HEK293T (cell line): ENCODE measurements at regions not wholly inside any gene's neighbourhood (a gene's known extent, or its start where the extent isn't known, plus 50 kb on each side); places are given as distances from the start of the nearest gene placed in this dataset.
A peak's percentile ranks its signal among the peaks of the same experiment; 100 is the strongest.
"Not testable (repeated sequence)": the region's sequence is repeated elsewhere in the genome, so short reads cannot be mapped to it uniquely, and the experiment has no call there.

ENCODE experiments used
- CTCF ChIA-PET: fragments of 350-600 bp; formaldehyde crosslinking; extraction: SDS; loops from one replicate; lab custom pipeline; 2021; ENCODE audit warnings: antibody characterized with exemption, inconsistent platforms; lab: Yijun Ruan, JAX
- POLR2A ChIA-PET: fragments of 350-600 bp; formaldehyde crosslinking; extraction: SDS; loops from one replicate; lab custom pipeline; 2020; ENCODE audit warnings: antibody characterized with exemption, inconsistent platforms; lab: Yijun Ruan, JAX
- DNase-seq: peaks from one replicate; pipeline ENCODE4 v3.0.0; 2012; ENCODE audit warnings: mixed read lengths; ENCODE audit errors: extremely low spot score
- ARNT ChIP-seq: fragments of 450-650 bp; IDR thresholded peaks from 2 replicates; pipeline ENCODE4 v1.6.1; 2017; ENCODE audit warnings: mild to moderate bottlenecking
- BHLHE40 ChIP-seq: fragments of 450-650 bp; IDR thresholded peaks from 2 replicates; pipeline ENCODE4 v1.6.1; 2016; ENCODE audit warnings: mild to moderate bottlenecking, moderate library complexity, borderline replicate concordance
- CTBP1 ChIP-seq: fragments of 450-650 bp; IDR thresholded peaks from 2 replicates; pipeline ENCODE4 v1.6.1; 2016; ENCODE audit warnings: borderline replicate concordance
- ELF4 ChIP-seq: fragments of 450-650 bp; IDR thresholded peaks from 2 replicates; pipeline ENCODE4 v1.6.1; 2017; ENCODE audit warnings: antibody characterized with exemption
- FOXA1 ChIP-seq: fragments of 450-650 bp; IDR thresholded peaks from 2 replicates; pipeline ENCODE4 v1.6.1; 2016; ENCODE audit warnings: mild to moderate bottlenecking
- FOXK2 ChIP-seq: fragments of 450-650 bp; IDR thresholded peaks from 2 replicates; pipeline ENCODE4 v1.6.1; 2016; ENCODE audit warnings: mild to moderate bottlenecking
- FOXM1 ChIP-seq: fragments of 450-650 bp; IDR thresholded peaks from 2 replicates; pipeline ENCODE4 v1.6.1; 2017; ENCODE audit warnings: mild to moderate bottlenecking, borderline replicate concordance
- HDGF ChIP-seq: fragments of 450-650 bp; IDR thresholded peaks from 2 replicates; pipeline ENCODE4 v1.6.1; 2017; ENCODE audit warnings: antibody characterized with exemption, borderline replicate concordance
- L3MBTL2 ChIP-seq: fragments of 450-650 bp; conservative IDR thresholded peaks from 2 replicates; pipeline ENCODE4 v1.6.1; 2016; ENCODE audit warnings: mild to moderate bottlenecking
- LEF1 ChIP-seq: fragments of 450-650 bp; IDR thresholded peaks from 2 replicates; pipeline ENCODE4 v1.6.1; 2017; ENCODE audit warnings: mild to moderate bottlenecking, borderline replicate concordance
- NFRKB ChIP-seq: fragments of 450-650 bp; IDR thresholded peaks from 2 replicates; pipeline ENCODE4 v1.6.1; 2016; ENCODE audit warnings: mild to moderate bottlenecking, moderate library complexity
- PKNOX1 ChIP-seq: fragments of 450-650 bp; IDR thresholded peaks from 2 replicates; pipeline ENCODE4 v1.6.1; 2016
- SP1 ChIP-seq: fragments of 450-650 bp; IDR thresholded peaks from 2 replicates; pipeline ENCODE4 v1.6.1; 2017
- SUZ12 ChIP-seq: fragments of 450-650 bp; IDR thresholded peaks from 2 replicates; pipeline ENCODE4 v1.6.1; 2016; ENCODE audit warnings: mild to moderate bottlenecking
- TARDBP ChIP-seq: fragments of 450-650 bp; IDR thresholded peaks from 2 replicates; pipeline ENCODE4 v1.6.1; 2016
- ZNF384 ChIP-seq: fragments of 450-650 bp; IDR thresholded peaks from 2 replicates; pipeline ENCODE4 v1.6.1; 2016

GRCh38 chr5:171543148-171543815, 123.8 kb downstream of the FGF18 start:
- CTCF ChIA-PET, result interaction anchor here (0.6 kb wide), 1 partner anchor 118 kb away, joined by 3 read pairs; no protein-coding TSS in a partner anchor
- peak; percentile 3 for DNase-seq
- POLR2A ChIA-PET, result no interaction called here
- TF ChIP-seq FOXA1 (no peak), SP1 (no peak), ZNF384 (no peak), SUZ12 (no peak), ARNT (no peak), HDGF (no peak), TARDBP (no peak), PKNOX1 (no peak), LEF1 (no peak), FOXK2 (no peak), L3MBTL2 (no peak), CTBP1 (no peak), FOXM1 (no peak), ELF4 (no peak), NFRKB (no peak), BHLHE40 (no peak)

- peak; percentile 4 for DNase-seq
Observed at GRCh38 chr5:171544913-171545765, 125.7 kb downstream of the FGF18 start.

GRCh38 chr5:171549274-171549673, 129.8 kb downstream of the FGF18 start:
- POLR2A ChIA-PET, result no interaction called here
- CTCF ChIA-PET, result no interaction called here
- DNase-seq, result peak; percentile 5
- TF ChIP-seq ELF4 (no peak), ARNT (no peak), CTBP1 (no peak), ZNF384 (no peak), TARDBP (no peak), BHLHE40 (no peak), FOXA1 (no peak), SP1 (no peak), SUZ12 (no peak), NFRKB (no peak), FOXM1 (no peak), PKNOX1 (no peak), LEF1 (no peak), L3MBTL2 (no peak), HDGF (no peak), FOXK2 (no peak)

More at GRCh38 chr5:171544913-171545765, 125.7 kb downstream of the FGF18 start:
- ChIA-PET POLR2A (no interaction called here), CTCF (interaction anchor here (1.1 kb wide), 1 partner anchor 12 kb away, joined by 3 read pairs; no protein-coding TSS in a partner anchor)
- TF ChIP-seq ELF4 (no peak), FOXA1 (no peak), SP1 (no peak), L3MBTL2 (no peak), NFRKB (no peak), FOXM1 (no peak), TARDBP (no peak), PKNOX1 (no peak), CTBP1 (no peak), HDGF (no peak), LEF1 (no peak)

- DNase-seq, POLR2A ChIA-PET, CTCF ChIA-PET: not testable (repeated sequence)
Observed at GRCh38 chr5:171553817-171554216, 134.4 kb downstream of the FGF18 start.

GRCh38 chr5:171555160-171555559, 135.7 kb downstream of the FGF18 start:
- DNase-seq, result no peak
- CTCF ChIA-PET, result no interaction called here
- POLR2A ChIA-PET, result no interaction called here
- TF ChIP-seq HDGF (no peak), CTBP1 (no peak), BHLHE40 (no peak), NFRKB (no peak), LEF1 (no peak), FOXM1 (no peak), PKNOX1 (no peak), FOXA1 (no peak), ARNT (no peak), L3MBTL2 (no peak), SUZ12 (no peak), FOXK2 (no peak), SP1 (no peak), ZNF384 (no peak), TARDBP (no peak), ELF4 (no peak)
